Gastrocnemius medialis (tissue), 4 donors: ENCODE measurements at regions not wholly inside any gene's neighbourhood (a gene's known extent, or its start where the extent isn't known, plus 50 kb on each side); places are given as distances from the start of the nearest gene placed in this dataset.

ENCODE experiments used
- ATAC-seq, 2 donors: fragments of 150-250 bp; one replicate each; pipeline ENCODE4 v1.9.1; 2016
- DNase-seq, 2 donors: peaks; one replicate each; pipeline ENCODE4 v3.0.0-alpha.2; 2019
- H3K27ac ChIP-seq, 4 donors: fragments of 200-600 bp; sonication (generic); 1 replicate in 1 of 4; 2 replicates in 3 of 4; pipeline ENCODE4 v1.5.1; 2016 to 2018; ENCODE audit warnings: mild to moderate bottlenecking in 2 of 4, moderate library complexity in 1 of 4
- H3K27me3 ChIP-seq, 3 donors: fragments of 200-600 bp; sonication (generic) in 2 of 3; 1 replicate in 1 of 3; 2 replicates in 2 of 3; pipeline versions ENCODE4 v1.5.1 to v1.6.0; 2016 to 2019; ENCODE audit warnings: mild to moderate bottlenecking in 1 of 3, moderate library complexity in 1 of 3
- H3K36me3 ChIP-seq, 2 donors: fragments of 200-600 bp; sonication (generic) in 1 of 2; one replicate each; pipeline ENCODE4 v1.5.1; 2017 to 2018
- H3K4me1 ChIP-seq, 2 donors: fragments of 200-600 bp; sonication (generic) in 1 of 2; one replicate each; pipeline ENCODE4 v1.5.1; 2016 to 2017; ENCODE audit warnings: mild to moderate bottlenecking in 2 of 2
- H3K4me3 ChIP-seq, 4 donors: fragments of 200-600 bp; sonication (generic) in 3 of 4; 1 replicate in 1 of 4; 2 replicates in 3 of 4; pipeline ENCODE4 v1.5.1; 2016 to 2019; ENCODE audit warnings: mild to moderate bottlenecking in 2 of 4
- H3K9me3 ChIP-seq, 3 donors: fragments of 200-600 bp; sonication (generic) in 2 of 3; 1 replicate in 1 of 3; 2 replicates in 2 of 3; pipeline ENCODE4 v1.5.1; 2016 to 2019
- CTCF ChIP-seq, 5 experiments: fragments of 450-650 bp in 3 of 5; fragments of 200-600 bp in 2 of 5; sonication (generic) in 2 of 5; IDR thresholded peaks in 4 of 5; conservative IDR thresholded peaks in 1 of 5; 1 replicate in 4 of 5; 2 replicates in 1 of 5; pipeline ENCODE4 v1.5.1; 2016 to 2019; ENCODE audit warnings: antibody characterized with exemption in 5 of 5, mild to moderate bottlenecking in 3 of 5, moderate library complexity in 3 of 5
- POLR2A ChIP-seq, 2 donors: fragments of 450-650 bp; IDR thresholded peaks; one replicate each; pipeline ENCODE4 v1.6.1; 2017; ENCODE audit warnings: antibody characterized with exemption in 2 of 2, mild to moderate bottlenecking in 2 of 2, moderate library complexity in 2 of 2
- in situ Hi-C, 4 donors: fragments of 200-750 bp; cut with MboI; loops; one replicate each; pipeline versions ENCODE4 v1.15.0 to v1.8.0; 2017; ENCODE audit warnings: low sequenced_read_pairs in 4 of 4
- intact Hi-C: fragments of 100-400 bp; cut with DNase I; formaldehyde crosslinking; loops from one replicate; pipeline ENCODE4 v1.15.1; 2023; ENCODE audit warnings: low total_unique reads

GRCh38 chr13:95492044-95492801 lies 60.3 kb upstream of the CLDN10 start:
- no peak overlapping the region for H3K4me3 ChIP-seq
- ATAC-seq (no peak), DNase-seq (no peak)
- in situ Hi-C loops, result loop anchor here in 1 of 4 donors (25.0 kb wide), 1 partner anchor 345 kb away; no protein-coding TSS in a partner anchor
- no peaks in the 10 kb centered on the region for H3K9me3 ChIP-seq
- H3K4me1 ChIP-seq, result no peaks in the 10 kb centered on the region
- no peaks in the 10 kb centered on the region for H3K27me3 ChIP-seq
- TF ChIP-seq POLR2A (IDR thresholded peaks at IDR 0.05) (no peak), CTCF (IDR thresholded peaks at IDR 0.05 in 4 of 5, conservative IDR thresholded peaks at IDR 0.05 in 1 of 5) (no peak)
- intact Hi-C loops, result no loop called here
- H3K36me3 ChIP-seq, result no peaks in the 10 kb centered on the region
- H3K27ac ChIP-seq, result no peak overlapping the region

GRCh38 chr13:95494082-95494681 lies 58.3 kb upstream of the CLDN10 start:
- Histone ChIP-seq H3K27me3 (no peaks in the 10 kb centered on the region), H3K4me1 (no peaks in the 10 kb centered on the region), H3K4me3 (no peak overlapping the region), H3K27ac (no peak overlapping the region), H3K36me3 (no peaks in the 10 kb centered on the region), H3K9me3 (no peaks in the 10 kb centered on the region)
- ATAC-seq (no peak), DNase-seq (no peak)
- TF ChIP-seq POLR2A (IDR thresholded peaks at IDR 0.05) (no peak), CTCF (IDR thresholded peaks at IDR 0.05 in 4 of 5, conservative IDR thresholded peaks at IDR 0.05 in 1 of 5) (peak; percentile 37 to 69 (median 44))
- in situ Hi-C loops (loop anchor here in 1 of 4 donors (25.0 kb wide), 1 partner anchor 343 kb away; no protein-coding TSS in a partner anchor), intact Hi-C loops (no loop called here)

- intact Hi-C loops, result no loop called here
- H3K9me3 ChIP-seq, result no peaks in the 10 kb centered on the region
- in situ Hi-C loops, result loop anchor here in 1 of 4 donors (25.0 kb wide), 1 partner anchor 341 kb away; no protein-coding TSS in a partner anchor
- no peaks in the 10 kb centered on the region for H3K27me3 ChIP-seq
- no peak overlapping the region for H3K4me3 ChIP-seq
- no peak overlapping the region for H3K27ac ChIP-seq
- DNase-seq (no peak), ATAC-seq (no peak)
- TF ChIP-seq CTCF (IDR thresholded peaks at IDR 0.05 in 4 of 5, conservative IDR thresholded peaks at IDR 0.05 in 1 of 5), result no peak
- no peak for TF ChIP-seq POLR2A (IDR thresholded peaks at IDR 0.05)
- H3K4me1 ChIP-seq, result no peaks in the 10 kb centered on the region
- no peaks in the 10 kb centered on the region for H3K36me3 ChIP-seq
Observed at GRCh38 chr13:95496485-95496884, 56.0 kb upstream of the CLDN10 start.

DNA sequence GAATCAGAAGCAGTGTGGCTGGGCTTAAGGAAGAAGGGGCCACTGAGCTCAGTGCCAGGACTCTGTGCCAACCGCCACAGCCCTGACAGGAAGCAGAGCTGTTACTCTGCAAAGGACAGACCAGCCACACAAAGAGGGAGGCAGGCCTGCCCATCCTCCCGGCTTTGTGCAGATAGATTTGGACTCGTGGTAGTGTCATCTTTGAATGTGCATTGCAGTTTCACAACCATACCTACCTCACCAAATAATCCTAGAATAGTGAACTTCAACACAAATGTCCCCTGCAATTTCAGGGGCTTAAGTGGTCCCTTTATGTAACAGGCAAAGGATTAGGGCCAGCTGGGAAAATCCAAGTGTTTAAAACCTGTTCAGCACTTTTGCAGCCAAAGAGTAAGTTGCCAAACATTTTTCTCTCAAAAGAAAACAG lies 55.1 kb upstream of the CLDN10 start:
- Histone ChIP-seq H3K36me3 (no peaks in the 10 kb centered on the region), H3K4me1 (no peaks in the 10 kb centered on the region), H3K9me3 (no peaks in the 10 kb centered on the region), H3K4me3 (no peak overlapping the region), H3K27me3 (no peaks in the 10 kb centered on the region), H3K27ac (no peak overlapping the region)
- ATAC-seq, result no peak
- DNase-seq, result no peak
- intact Hi-C loops (no loop called here), in situ Hi-C loops (loop anchor here in 1 of 4 donors (25.0 kb wide), 1 partner anchor 340 kb away; no protein-coding TSS in a partner anchor)
- TF ChIP-seq POLR2A (IDR thresholded peaks at IDR 0.05) (no peak), CTCF (IDR thresholded peaks at IDR 0.05 in 4 of 5, conservative IDR thresholded peaks at IDR 0.05 in 1 of 5) (no peak)
